WERI-Rb-1 (cell line): ENCODE measurements at regions not wholly inside any gene's neighbourhood (a gene's known extent, or its start where the extent isn't known, plus 50 kb on each side); places are given as distances from the start of the nearest gene placed in this dataset.

Experiments
- DNase-seq: peaks from one replicate; pipeline ENCODE4 v3.0.0-alpha.2; 2020
- H3K27ac ChIP-seq: fragments of 250-450 bp; sonication (Bioruptor Pico); 2 replicates; pipeline ENCODE4 v1.5.1; 2020; ENCODE audit warnings: mild to moderate bottlenecking, moderate library complexity
- H3K27me3 ChIP-seq: fragments of 250-450 bp; sonication (Bioruptor Pico); 2 replicates; pipeline ENCODE4 v1.5.1; 2021; ENCODE audit warnings: mild to moderate bottlenecking, low read depth, moderate library complexity; ENCODE audit not compliant: insufficient read depth, severe bottlenecking
- H3K36me3 ChIP-seq: fragments of 250-450 bp; sonication (Bioruptor Pico); 2 replicates; pipeline ENCODE4 v1.5.1; 2020; ENCODE audit warnings: mild to moderate bottlenecking, moderate library complexity
- H3K4me3 ChIP-seq: 2 replicates; pipeline ENCODE4 v1.5.1; 2011; ENCODE audit warnings: low read depth, mild to moderate bottlenecking, control low read depth, low read length
- H3K9me3 ChIP-seq: fragments of 250-450 bp; sonication (Bioruptor Pico); 2 replicates; pipeline ENCODE4 v1.5.1; 2021; ENCODE audit warnings: mild to moderate bottlenecking, moderate library complexity; ENCODE audit not compliant: severe bottlenecking
- TF ChIP-seq, protein P1 (sequence below): IDR thresholded peaks from 2 replicates; pipeline ENCODE4 v1.5.1; 2011; ENCODE audit warnings: low read depth, mild to moderate bottlenecking, control low read depth, inconsistent platforms, low read length

DNA sequence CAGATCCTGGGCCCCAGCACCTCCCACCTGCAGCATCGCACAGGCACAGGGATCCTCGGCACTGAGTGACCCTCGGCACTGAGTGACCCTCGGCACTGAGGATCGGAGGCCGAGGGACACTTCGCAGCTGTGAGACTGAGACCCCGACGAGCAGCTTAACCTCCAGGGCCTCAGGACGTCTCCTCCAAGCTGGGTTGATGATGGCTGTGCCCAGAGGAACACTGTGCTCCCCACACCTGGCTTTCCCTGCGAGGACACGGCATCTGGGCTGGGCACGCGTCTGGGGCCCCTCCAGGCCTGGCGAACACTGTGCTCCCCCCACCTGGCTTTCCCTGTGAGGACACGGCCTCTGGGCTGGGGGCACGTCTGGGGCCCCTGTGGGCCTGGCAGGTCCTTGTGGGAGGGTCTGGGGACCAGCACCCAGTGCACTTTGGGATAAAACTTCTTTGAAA is 158.3 kb upstream of the PPP2R2D start:
- Histone ChIP-seq H3K27me3 (no peaks in the 10 kb centered on the region), H3K4me3 (no peak overlapping the region), H3K27ac (no peak overlapping the region), H3K9me3 (no peaks in the 10 kb centered on the region), H3K36me3 (no peaks in the 10 kb centered on the region)
- no peak for DNase-seq
- TF ChIP-seq, protein P1, sequence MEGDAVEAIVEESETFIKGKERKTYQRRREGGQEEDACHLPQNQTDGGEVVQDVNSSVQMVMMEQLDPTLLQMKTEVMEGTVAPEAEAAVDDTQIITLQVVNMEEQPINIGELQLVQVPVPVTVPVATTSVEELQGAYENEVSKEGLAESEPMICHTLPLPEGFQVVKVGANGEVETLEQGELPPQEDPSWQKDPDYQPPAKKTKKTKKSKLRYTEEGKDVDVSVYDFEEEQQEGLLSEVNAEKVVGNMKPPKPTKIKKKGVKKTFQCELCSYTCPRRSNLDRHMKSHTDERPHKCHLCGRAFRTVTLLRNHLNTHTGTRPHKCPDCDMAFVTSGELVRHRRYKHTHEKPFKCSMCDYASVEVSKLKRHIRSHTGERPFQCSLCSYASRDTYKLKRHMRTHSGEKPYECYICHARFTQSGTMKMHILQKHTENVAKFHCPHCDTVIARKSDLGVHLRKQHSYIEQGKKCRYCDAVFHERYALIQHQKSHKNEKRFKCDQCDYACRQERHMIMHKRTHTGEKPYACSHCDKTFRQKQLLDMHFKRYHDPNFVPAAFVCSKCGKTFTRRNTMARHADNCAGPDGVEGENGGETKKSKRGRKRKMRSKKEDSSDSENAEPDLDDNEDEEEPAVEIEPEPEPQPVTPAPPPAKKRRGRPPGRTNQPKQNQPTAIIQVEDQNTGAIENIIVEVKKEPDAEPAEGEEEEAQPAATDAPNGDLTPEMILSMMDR, result no peak

DNA sequence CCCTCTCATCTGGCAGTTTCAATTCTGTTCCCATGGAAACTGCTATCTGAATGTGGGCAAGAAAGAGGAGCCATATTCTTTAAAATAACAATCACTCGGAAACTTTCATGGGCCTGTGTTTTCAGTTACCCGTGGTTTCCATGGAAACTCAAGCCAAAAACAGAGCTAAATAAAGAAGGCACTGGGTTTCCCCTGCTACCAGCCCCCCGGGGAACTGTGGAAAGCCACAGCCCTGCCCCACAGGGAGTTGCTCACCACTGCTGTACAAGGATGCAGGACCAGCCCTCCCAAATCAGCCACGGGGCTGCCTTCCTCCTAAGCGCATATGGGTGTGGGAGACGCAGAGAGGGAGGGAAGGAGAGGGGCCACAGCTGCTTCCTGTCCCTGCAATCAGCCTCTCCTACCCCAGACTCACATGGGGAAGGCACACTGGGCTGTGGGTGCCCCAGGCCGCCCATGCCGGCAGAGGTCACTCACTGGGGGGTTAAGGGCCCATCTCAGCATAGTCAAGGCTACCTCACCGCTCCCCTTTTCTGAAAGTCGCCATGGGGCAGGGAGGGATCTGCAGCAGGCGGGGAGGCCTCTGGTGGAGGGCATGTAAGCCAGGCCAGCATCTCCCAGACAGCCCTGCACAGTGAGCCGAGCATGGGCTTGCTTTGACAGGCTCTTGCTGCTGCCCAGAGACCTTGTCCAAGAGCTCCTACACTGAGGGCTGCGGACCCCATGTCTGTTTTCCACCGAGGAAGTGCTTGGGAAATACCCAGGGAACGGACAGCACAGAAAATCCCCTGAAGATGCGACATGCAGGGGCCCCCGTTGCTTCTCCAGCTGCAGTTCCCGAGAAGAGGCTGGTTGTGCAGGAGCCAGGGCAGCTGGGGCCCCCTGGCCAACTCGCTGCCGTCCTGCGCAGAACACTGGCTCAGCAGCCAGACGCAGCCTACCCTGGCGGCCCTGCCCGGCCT is 157.3 kb upstream of the PPP2R2D start:
- Histone ChIP-seq H3K27ac (no peak overlapping the region), H3K4me3 (no peak overlapping the region), H3K36me3 (no peaks in the 10 kb centered on the region), H3K27me3 (no peaks in the 10 kb centered on the region), H3K9me3 (no peaks in the 10 kb centered on the region)
- TF ChIP-seq, protein P1, result no peak
- no peak for DNase-seq

DNA sequence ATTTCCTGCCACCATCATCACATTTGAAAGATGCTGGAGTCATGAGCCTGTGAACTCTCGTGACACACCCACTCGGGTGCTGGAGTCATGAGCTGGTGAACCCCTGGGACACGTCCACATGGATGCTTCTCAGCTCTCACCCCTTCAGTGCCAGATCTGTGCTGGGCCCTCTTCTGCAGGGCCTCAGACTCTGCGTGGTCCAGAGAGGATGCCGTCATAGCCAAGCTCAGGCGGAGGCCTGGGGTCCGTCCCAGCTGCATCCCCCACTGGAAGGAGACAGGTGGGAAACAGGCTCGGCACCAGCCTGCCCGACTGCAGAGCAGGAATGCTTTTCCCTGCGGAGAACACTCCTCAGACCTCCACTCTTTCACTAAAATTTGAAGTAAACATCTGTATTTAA is 156.5 kb upstream of the PPP2R2D start:
- no peaks in the 10 kb centered on the region for H3K27me3 ChIP-seq
- no peak overlapping the region for H3K4me3 ChIP-seq
- TF ChIP-seq, protein P1, result no peak
- no peak overlapping the region for H3K27ac ChIP-seq
- H3K9me3 ChIP-seq, result no peaks in the 10 kb centered on the region
- H3K36me3 ChIP-seq, result no peaks in the 10 kb centered on the region
- DNase-seq, result no peak

DNA sequence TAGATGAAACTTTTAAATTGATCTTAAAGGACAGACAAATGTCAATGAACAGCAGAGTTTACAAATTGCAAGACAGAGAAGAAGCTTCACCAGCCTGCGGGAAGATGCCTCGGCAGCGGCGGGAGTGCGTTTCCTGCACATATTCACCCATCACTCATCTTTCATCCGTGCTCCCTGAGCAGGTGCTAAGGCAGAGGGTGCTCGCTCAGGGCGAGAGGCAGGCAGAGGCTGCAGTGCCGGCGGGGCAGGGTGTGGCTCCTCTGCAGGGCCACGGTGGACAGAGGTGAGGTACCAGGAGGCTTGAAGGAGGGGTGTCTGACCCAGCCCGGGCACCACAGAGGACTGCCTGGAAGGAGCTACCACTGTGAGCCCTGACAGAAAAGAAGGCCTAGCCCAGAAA is 155.2 kb upstream of the PPP2R2D start:
- Histone ChIP-seq H3K36me3 (no peaks in the 10 kb centered on the region), H3K4me3 (no peak overlapping the region), H3K9me3 (no peaks in the 10 kb centered on the region), H3K27me3 (no peaks in the 10 kb centered on the region), H3K27ac (no peak overlapping the region)
- DNase-seq, result no peak
- TF ChIP-seq, protein P1, result no peak

DNA sequence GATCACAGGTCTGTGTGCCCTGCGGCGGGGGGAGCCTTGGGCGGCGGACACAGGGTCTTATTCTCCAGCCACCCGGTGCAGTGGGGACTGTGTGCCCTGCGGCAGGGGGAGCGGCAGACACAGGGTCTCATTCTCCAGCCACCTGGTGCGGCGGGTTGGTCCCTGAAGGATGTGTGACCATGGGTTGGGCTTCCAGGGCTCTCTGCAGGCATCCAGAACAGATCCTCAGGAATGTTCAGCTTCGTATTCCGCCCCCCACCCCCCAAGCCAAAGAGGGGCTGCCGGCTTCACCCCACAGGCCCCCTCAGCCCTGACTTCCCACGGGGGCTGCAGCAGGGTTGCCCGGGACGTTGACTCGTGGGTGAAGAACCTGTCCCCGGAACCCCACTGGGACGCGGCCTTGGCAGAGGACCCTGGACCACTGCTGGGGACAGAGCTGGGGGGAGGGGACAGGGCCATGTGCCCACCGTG is 154.5 kb upstream of the PPP2R2D start:
- Histone ChIP-seq H3K9me3 (no peaks in the 10 kb centered on the region), H3K4me3 (no peak overlapping the region), H3K27ac (no peak overlapping the region), H3K36me3 (no peaks in the 10 kb centered on the region), H3K27me3 (no peaks in the 10 kb centered on the region)
- TF ChIP-seq, protein P1, result no peak
- no peak for DNase-seq

DNA sequence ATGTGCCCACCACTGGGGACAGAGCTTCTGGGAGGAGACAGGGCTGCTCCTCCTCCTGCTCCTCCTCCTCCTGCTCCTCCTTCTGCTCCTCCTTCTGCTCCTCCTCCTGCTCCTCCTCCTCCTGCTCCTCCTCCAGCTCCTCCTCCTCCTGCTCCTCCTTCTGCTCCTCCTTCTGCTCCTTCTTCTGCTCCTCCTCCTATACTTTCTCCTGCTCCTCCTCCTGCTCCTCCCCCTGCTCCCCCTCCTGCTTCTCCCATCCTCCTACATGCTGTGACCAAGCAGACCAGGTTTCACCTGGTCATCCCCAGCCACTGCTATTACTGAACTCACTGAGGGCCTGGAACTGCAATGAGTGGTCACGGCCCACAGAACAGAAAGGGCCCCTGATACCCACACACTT is 154.0 kb upstream of the PPP2R2D start:
- Histone ChIP-seq H3K4me3 (no peak overlapping the region), H3K27me3 (no peaks in the 10 kb centered on the region), H3K9me3 (no peaks in the 10 kb centered on the region), H3K27ac (no peak overlapping the region), H3K36me3 (no peaks in the 10 kb centered on the region)
- no peak for DNase-seq
- TF ChIP-seq, protein P1, result no peak
